Spleen (tissue), 11 donors: ENCODE measurements at regions not wholly inside any gene's neighbourhood (a gene's known extent, or its start where the extent isn't known, plus 50 kb on each side); places are given as distances from the start of the nearest gene placed in this dataset.

Source experiments
- DNase-seq: peaks from one replicate; pipeline ENCODE4 v3.0.0-alpha.2; 2020
- H3K27ac ChIP-seq, 8 donors: fragments of 200-600 bp; sonication (generic) in 7 of 8; 1 replicate in 4 of 8; 2 replicates in 4 of 8; pipeline versions ENCODE4 v1.5.0 to v1.8.0; 2016 to 2021; ENCODE audit warnings: inconsistent platforms in 4 of 8, mild to moderate bottlenecking in 4 of 8, moderate library complexity in 1 of 8
- H3K27me3 ChIP-seq, 7 donors: fragments of 200-600 bp; sonication (generic) in 6 of 7; replicated peaks in 1 of 7; 1 replicate in 4 of 7; 2 replicates in 3 of 7; pipeline versions ENCODE4 v1.5.0 to v1.8.0; 2016 to 2021; ENCODE audit warnings: inconsistent platforms in 3 of 7, mild to moderate bottlenecking in 1 of 7
- H3K36me3 ChIP-seq, 6 donors: fragments of 200-600 bp; sonication (generic) in 5 of 6; 1 replicate in 4 of 6; 2 replicates in 2 of 6; pipeline versions ENCODE4 v1.5.0 to v1.8.0; 2016 to 2021; ENCODE audit warnings: inconsistent platforms in 2 of 6
- H3K4me1 ChIP-seq, 6 donors: fragments of 200-600 bp; sonication (generic) in 5 of 6; 1 replicate in 3 of 6; 2 replicates in 3 of 6; pipeline versions ENCODE4 v1.5.0 to v1.8.0; 2016 to 2021; ENCODE audit warnings: inconsistent platforms in 3 of 6
- H3K4me3 ChIP-seq, 8 donors: fragments of 200-600 bp; sonication (generic) in 7 of 8; 1 replicate in 4 of 8; 2 replicates in 4 of 8; pipeline versions ENCODE4 v1.5.0 to v1.8.0; 2016 to 2021; ENCODE audit warnings: inconsistent platforms in 4 of 8, mild to moderate bottlenecking in 4 of 8, moderate library complexity in 2 of 8
- H3K9me3 ChIP-seq, 8 donors: fragments of 200-600 bp; sonication (generic) in 7 of 8; 1 replicate in 4 of 8; 2 replicates in 4 of 8; pipeline versions ENCODE4 v1.5.0 to v1.8.0; 2016 to 2021; ENCODE audit warnings: inconsistent platforms in 4 of 8
- CTCF ChIP-seq, 11 experiments: fragments of 200-600 bp in 7 of 11; fragments of 450-650 bp in 4 of 11; sonication (generic) in 4 of 11; IDR thresholded peaks in 8 of 11; conservative IDR thresholded peaks in 3 of 11; 1 replicate in 7 of 11; 2 replicates in 4 of 11; pipeline versions ENCODE4 v1.4.0 to v1.8.0; 2016 to 2021; ENCODE audit warnings: antibody characterized with exemption in 11 of 11, inconsistent platforms in 4 of 11, mild to moderate bottlenecking in 1 of 11
- POLR2A ChIP-seq, 3 donors: fragments of 450-650 bp; IDR thresholded peaks; one replicate each; pipeline ENCODE4 v1.5.1; 2017; ENCODE audit warnings: antibody characterized with exemption in 3 of 3, mild to moderate bottlenecking in 1 of 3
- POLR2AphosphoS5 ChIP-seq, 3 donors: sonication (generic); formaldehyde crosslinking; IDR thresholded peaks; one replicate each; pipeline ENCODE4 v1.5.1; 2017; ENCODE audit warnings: antibody characterized with exemption in 3 of 3
- WGBS, 5 donors: extraction: QIAGEN DNeasy Blood & Tissue Kit in 3 of 5; methylation state at CpG; one replicate each; pipeline versions ENCODE4 v1.1.5 to v1.1.7; 2013 to 2018; 5-methylcytosine and 5-hydroxymethylcytosine counted together
- intact Hi-C: fragments of 100-400 bp; cut with DNase I; formaldehyde crosslinking; loops from one replicate; pipeline ENCODE4 v1.15.0; 2023; ENCODE audit warnings: low total_unique reads
- donor health status: healthy with polysubstance abuse.
- donor health status: DM: no; HTN: no; CAD: no; lungs with moderate emphysema.
- donor health status: DM: no; HTN: no; CAD: no.
- donor health status: Bipolar disorder and iron deficiency.
- donor health status: healthy.
- donor health status: DM: no; HTN: no; CAD: no.
- donor health status: DM: yes; HTN: yes; CAD: no.

- no peaks in the 10 kb centered on the region for H3K27me3 ChIP-seq
- H3K4me1 ChIP-seq = no peaks in the 10 kb centered on the region
- TF ChIP-seq POLR2AphosphoS5 (IDR thresholded peaks at IDR 0.05) = no peak
- no peak for TF ChIP-seq CTCF (IDR thresholded peaks at IDR 0.05 in 8 of 11, conservative IDR thresholded peaks at IDR 0.05 in 3 of 11)
- no peak for TF ChIP-seq POLR2A (IDR thresholded peaks at IDR 0.05)
- no peaks in the 10 kb centered on the region for H3K9me3 ChIP-seq
- H3K36me3 ChIP-seq = no peaks in the 10 kb centered on the region
- intact Hi-C loops = no loop called here
- H3K4me3 ChIP-seq = no peak overlapping the region
- H3K27ac ChIP-seq = no peak overlapping the region
- WGBS, 5 donors = 45 to 53% (median 49%) methylated on average over 2 of the region's 2 CpGs
- DNase-seq = no peak
These were observed 458.4 kb upstream of the BTBD3 start for GRCh38 chr20:11459090-11459890.

GRCh38 chr20:11467436-11467835, 450.3 kb upstream of the BTBD3 start:
- H3K4me3 ChIP-seq = no peak overlapping the region
- no peak for DNase-seq
- no peaks in the 10 kb centered on the region for H3K9me3 ChIP-seq
- no peak overlapping the region for H3K27ac ChIP-seq
- intact Hi-C loops = no loop called here
- no peaks in the 10 kb centered on the region for H3K4me1 ChIP-seq
- no peak for TF ChIP-seq CTCF (IDR thresholded peaks at IDR 0.05 in 8 of 11, conservative IDR thresholded peaks at IDR 0.05 in 3 of 11)
- TF ChIP-seq POLR2AphosphoS5 (IDR thresholded peaks at IDR 0.05) = no peak
- no peak for TF ChIP-seq POLR2A (IDR thresholded peaks at IDR 0.05)
- no peaks in the 10 kb centered on the region for H3K36me3 ChIP-seq
- H3K27me3 ChIP-seq = no peaks in the 10 kb centered on the region

GRCh38 chr20:11468880-11469279, 448.8 kb upstream of the BTBD3 start:
- Histone ChIP-seq H3K27me3 (no peaks in the 10 kb centered on the region), H3K4me1 (no peaks in the 10 kb centered on the region), H3K36me3 (no peaks in the 10 kb centered on the region), H3K4me3 (no peak overlapping the region), H3K27ac (no peak overlapping the region), H3K9me3 (no peaks in the 10 kb centered on the region)
- intact Hi-C loops = no loop called here
- 79 to 90% (median 83%) methylated on average over 2 of the region's 2 CpGs for whole genome bisulfite sequencing, 5 donors
- TF ChIP-seq POLR2AphosphoS5 (IDR thresholded peaks at IDR 0.05) = no peak
- TF ChIP-seq CTCF (IDR thresholded peaks at IDR 0.05 in 8 of 11, conservative IDR thresholded peaks at IDR 0.05 in 3 of 11) = no peak
- no peak for TF ChIP-seq POLR2A (IDR thresholded peaks at IDR 0.05)
- DNase-seq = no peak

- no peak overlapping the region for H3K4me3 ChIP-seq
- no peak for TF ChIP-seq POLR2AphosphoS5 (IDR thresholded peaks at IDR 0.05)
- no peak for TF ChIP-seq POLR2A (IDR thresholded peaks at IDR 0.05)
- no peak for TF ChIP-seq CTCF (IDR thresholded peaks at IDR 0.05 in 8 of 11, conservative IDR thresholded peaks at IDR 0.05 in 3 of 11)
- H3K27me3 ChIP-seq = no peaks in the 10 kb centered on the region
- H3K4me1 ChIP-seq = no peaks in the 10 kb centered on the region
- 83 to 95% (median 91%) methylated on average over 1 of the region's 1 CpG for WGBS, 5 donors
- no peaks in the 10 kb centered on the region for H3K36me3 ChIP-seq
- no peak for DNase-seq
- no peak overlapping the region for H3K27ac ChIP-seq
- H3K9me3 ChIP-seq = no peaks in the 10 kb centered on the region
- intact Hi-C loops = no loop called here
These were observed 447.8 kb upstream of the BTBD3 start for GRCh38 chr20:11469795-11470435.
